ENCODE measurements at regions not wholly inside any gene's neighbourhood (a gene's known extent, or its start where the extent isn't known, plus 50 kb on each side); places are given as distances from the start of the nearest gene placed in this dataset.

- no peak overlapping the region for H4K91ac ChIP-seq (replicated peaks; ENCODE audit: insufficient read length, low read length)
- no peak overlapping the region for H3K4me2 ChIP-seq (ENCODE audit: insufficient read depth in 1 of 2, low read depth in 2 of 2, low read length in 2 of 2)
- H2BK15ac ChIP-seq (ENCODE audit: low read length) = no peak overlapping the region
- no peak overlapping the region for H2BK120ac ChIP-seq (replicated peaks; ENCODE audit: low read depth, low read length)
- H3K4me3 ChIP-seq (ENCODE audit: extremely low read depth in 1 of 4, insufficient read depth in 2 of 4, low read depth in 3 of 4, low read length in 4 of 4) = no peak overlapping the region
- H3K79me2 ChIP-seq (ENCODE audit: control insufficient read depth in 1 of 2, insufficient read depth in 2 of 2, low read length in 2 of 2) = no peaks in the 10 kb centered on the region
- no peaks in the 10 kb centered on the region for H3K23me2 ChIP-seq (ENCODE audit: low read depth, low read length)
- no peak overlapping the region for H3K4ac ChIP-seq (replicated peaks; ENCODE audit: insufficient read length, low read depth, low read length)
- ChIA-PET POLR2A (ENCODE audit: partially characterized antibody) (no interaction called here), CTCF (ENCODE audit: partially characterized antibody) (interaction anchor here (0.7 to 1.9 kb wide), 12 partner anchors 9 to 309 kb away, joined by 3 to 7 read pairs (median 3); no protein-coding TSS in a partner anchor)
- no peaks in the 10 kb centered on the region; a peak in 1 of 7 replicates for H3K27me3 ChIP-seq (replicated peaks in 1 of 4; ENCODE audit: control insufficient read depth in 3 of 4, extremely low read depth in 1 of 4, insufficient read depth in 3 of 4, low read length in 3 of 4)
- no peak overlapping the region for H4K5ac ChIP-seq (ENCODE audit: insufficient read length, low read depth, low read length)
- H3K27ac ChIP-seq (ENCODE audit: low read depth, low read length) = no peak overlapping the region
- H3K79me1 ChIP-seq (ENCODE audit: low read depth, low read length) = no peaks in the 10 kb centered on the region
- no peak overlapping the region for H3K9ac ChIP-seq (replicated peaks in 1 of 4; ENCODE audit: extremely low read depth in 1 of 4, low read depth in 3 of 4, low read length in 3 of 4)
- peak in 1 of 3 experiments; percentile 49; a peak in 2 of 4 replicates for TF ChIP-seq CTCF (IDR thresholded peaks at IDR 0.05; ENCODE audit: control extremely low read depth in 1 of 3, insufficient read depth in 1 of 3, low read depth in 1 of 3, low read length in 3 of 3)
- no peak for TF ChIP-seq SP2 (IDR thresholded peaks at IDR 0.05; ENCODE audit: low read length)
- peak; percentile 26 to 30; a peak in 3 of 4 replicates for TF ChIP-seq RAD21 (IDR thresholded peaks at IDR 0.05 in 1 of 2, conservative IDR thresholded peaks at IDR 0.05 in 1 of 2; ENCODE audit: low read depth in 2 of 2, low read length in 2 of 2)
- H4K8ac ChIP-seq (ENCODE audit: extremely low read depth, insufficient read depth, low read length) = no peak overlapping the region
- H3K4me1 ChIP-seq (replicated peaks in 1 of 4; ENCODE audit: control insufficient read depth in 3 of 4, insufficient read depth in 4 of 4, low read length in 3 of 4) = peaks cover 0 to 10% (median under 1%) of the 10 kb centered on the region in 4 experiments; a peak in 1 of 7 replicates
- DNase-seq (ENCODE audit: low read depth in 1 of 2, low spot score in 2 of 2) = no peak
- 83% methylated on average over 1 of the region's 1 CpG; no CpG with 5 or more reads in 1 of the 2 experiments for WGBS, 2 experiments (ENCODE audit: extremely low coverage in 1 of 2, insufficient coverage in 1 of 2, insufficient read length in 1 of 2, insufficient replicate concordance in 2 of 2, low coverage in 1 of 2, low lambda C conversion rate in 2 of 2, missing lambda C conversion rate in 1 of 2)
- FAIRE-seq = peak; percentile 68
- H3K9me3 ChIP-seq (ENCODE audit: insufficient read depth in 2 of 2, low read depth in 1 of 2, low read length in 1 of 2) = no peaks in the 10 kb centered on the region
- H2AK5ac ChIP-seq (ENCODE audit: low read depth, low read length) = no peak overlapping the region
- no peak overlapping the region for H3K56ac ChIP-seq (replicated peaks; ENCODE audit: insufficient read length, low read depth, low read length)
- no peaks in the 10 kb centered on the region for H4K20me1 ChIP-seq (replicated peaks in 1 of 2; ENCODE audit: control insufficient read depth in 1 of 2, insufficient read depth in 2 of 2, low read length in 2 of 2)
- no peak overlapping the region for H2BK12ac ChIP-seq (ENCODE audit: low read depth, low read length)
- H2AFZ ChIP-seq (ENCODE audit: low read length) = no peak overlapping the region
- H2BK20ac ChIP-seq (ENCODE audit: low read length) = no peak overlapping the region
- no peak overlapping the region for H3K23ac ChIP-seq (ENCODE audit: insufficient read length)
- peaks cover 0 to 2% (median 0%) of the 10 kb centered on the region in 4 experiments; a peak in 2 of 8 replicates for H3K36me3 ChIP-seq (ENCODE audit: control insufficient read depth in 2 of 4, insufficient read depth in 4 of 4, low read length in 3 of 4)
- no peak overlapping the region for H3K14ac ChIP-seq (ENCODE audit: insufficient read length)
- H2BK5ac ChIP-seq (ENCODE audit: low read depth, low read length) = no peak overlapping the region
- H3K18ac ChIP-seq (ENCODE audit: extremely low read depth, low read length) = no peak overlapping the region
These were observed 1921.9 kb downstream of the OLFM4 start for GRCh38 chr13:54950546-54950945.

All from H1 (cell line).